Mucosa of rectum (tissue), 2 donors: ENCODE measurements at regions not wholly inside any gene's neighbourhood (a gene's known extent, or its start where the extent isn't known, plus 50 kb on each side); places are given as distances from the start of the nearest gene placed in this dataset.

ENCODE experiments used
- H3K27ac ChIP-seq, 2 donors: one replicate each; pipeline ENCODE4 v1.7.0; 2013; ENCODE audit warnings: inconsistent platforms in 2 of 2, low read depth in 2 of 2, low read length in 2 of 2
- H3K27me3 ChIP-seq, 2 donors: one replicate each; pipeline ENCODE4 v1.7.0; 2013; ENCODE audit warnings: low read length in 2 of 2; ENCODE audit not compliant: control insufficient read depth in 2 of 2, insufficient read depth in 2 of 2
- H3K36me3 ChIP-seq, 2 donors: one replicate each; pipeline ENCODE4 v1.7.0; 2013; ENCODE audit warnings: low read length in 2 of 2; ENCODE audit not compliant: control insufficient read depth in 2 of 2, insufficient read depth in 2 of 2
- H3K4me1 ChIP-seq, 2 donors: one replicate each; pipeline ENCODE4 v1.7.0; 2013; ENCODE audit warnings: low read length in 2 of 2, mild to moderate bottlenecking in 1 of 2; ENCODE audit not compliant: control insufficient read depth in 2 of 2, insufficient read depth in 2 of 2
- H3K4me3 ChIP-seq, 2 donors: one replicate each; pipeline ENCODE4 v1.7.0; 2013; ENCODE audit warnings: low read length in 2 of 2
- H3K9ac ChIP-seq, 2 donors: one replicate each; pipeline ENCODE4 v1.7.0; 2013; ENCODE audit warnings: low read length in 2 of 2, low read depth in 1 of 2, mild to moderate bottlenecking in 1 of 2
- H3K9me3 ChIP-seq, 2 donors: one replicate each; pipeline ENCODE4 v1.7.0; 2013; ENCODE audit warnings: low read length in 2 of 2; ENCODE audit not compliant: control insufficient read depth in 2 of 2
- donor health status: healthy.
- donor health status: Normal muscosa, but diverticular disease.

- peaks cover 2 to 9% of the 10 kb centered on the region in 2 donors for H3K9me3 ChIP-seq
- H3K27me3 ChIP-seq: no peaks in the 10 kb centered on the region
- no peak overlapping the region for H3K27ac ChIP-seq
These were observed 867.4 kb downstream of the TECRL start for GRCh38 chr4:63541828-63542227.

GRCh38 chr4:63529581-63530337, 879.5 kb downstream of the TECRL start:
- Histone ChIP-seq H3K27ac (no peak overlapping the region), H3K27me3 (no peaks in the 10 kb centered on the region), H3K4me1 (no peaks in the 10 kb centered on the region), H3K9me3 (no peaks in the 10 kb centered on the region), H3K4me3 (no peak overlapping the region), H3K36me3 (no peaks in the 10 kb centered on the region), H3K9ac (no peak overlapping the region)

More at GRCh38 chr4:63541828-63542227, 867.4 kb downstream of the TECRL start:
- Histone ChIP-seq H3K4me1 (no peaks in the 10 kb centered on the region), H3K9ac (no peak overlapping the region), H3K4me3 (no peak overlapping the region), H3K36me3 (no peaks in the 10 kb centered on the region)

DNA sequence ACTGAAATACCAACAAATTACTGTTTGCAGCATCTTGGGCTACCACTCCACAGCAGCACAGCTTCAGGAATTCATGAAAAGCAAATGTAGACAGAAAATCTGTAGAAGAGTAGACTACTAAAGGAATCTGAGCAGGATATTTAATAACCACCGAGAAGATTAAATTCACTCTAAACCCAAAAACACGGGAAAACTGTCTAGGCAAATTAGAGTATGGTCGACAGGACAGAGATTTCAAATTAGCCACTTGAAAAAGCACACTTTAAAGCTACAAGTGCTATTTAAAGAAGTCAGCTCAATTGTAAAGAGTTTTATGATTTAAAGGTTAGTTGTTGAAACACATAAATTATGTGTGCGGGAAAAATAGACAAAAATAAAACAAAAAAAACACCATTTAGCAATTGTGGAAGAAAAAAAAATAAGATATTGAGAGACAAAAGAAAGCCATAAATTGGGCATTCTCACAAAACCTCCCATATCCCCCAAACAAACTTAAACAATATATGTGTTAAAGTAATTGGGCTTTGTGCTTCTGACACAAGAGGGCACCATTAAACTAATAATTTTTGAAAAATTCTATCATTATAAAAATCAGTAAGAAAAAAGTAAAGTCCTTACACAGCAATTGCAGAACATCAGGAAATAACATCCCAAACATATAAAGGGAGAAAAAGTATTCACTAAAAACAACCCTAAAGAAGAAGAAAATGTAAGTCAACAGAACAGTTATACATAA, 880.8 kb downstream of the TECRL start:
- no peaks in the 10 kb centered on the region for H3K4me1 ChIP-seq
- H3K27me3 ChIP-seq: no peaks in the 10 kb centered on the region
- no peak overlapping the region for H3K4me3 ChIP-seq
- no peak overlapping the region for H3K27ac ChIP-seq
- H3K9ac ChIP-seq: no peak overlapping the region
- no peaks in the 10 kb centered on the region for H3K36me3 ChIP-seq
- H3K9me3 ChIP-seq: no peaks in the 10 kb centered on the region

DNA sequence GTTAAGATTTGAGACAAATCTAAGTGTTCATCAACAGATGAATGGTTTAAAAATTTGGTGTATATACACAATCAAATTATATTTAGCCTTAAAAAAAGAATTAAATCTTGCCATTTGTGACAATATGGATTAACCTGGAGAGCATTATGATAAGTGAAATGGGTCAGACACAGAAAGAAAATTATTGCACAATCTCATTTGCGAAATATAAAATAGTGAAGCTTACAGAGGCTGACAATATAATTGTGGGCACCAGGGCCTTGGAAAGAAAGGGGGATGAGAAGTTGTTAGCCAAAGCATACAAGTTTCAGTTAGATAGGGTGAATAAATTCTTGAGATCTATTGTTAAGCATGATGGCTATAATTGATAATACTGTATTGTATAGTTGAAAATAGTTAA, 883.0 kb downstream of the TECRL start:
- no peak overlapping the region for H3K4me3 ChIP-seq
- no peaks in the 10 kb centered on the region for H3K36me3 ChIP-seq
- H3K4me1 ChIP-seq: no peaks in the 10 kb centered on the region
- peaks cover 0 to 2% of the 10 kb centered on the region in 2 donors for H3K9me3 ChIP-seq
- H3K9ac ChIP-seq: no peak overlapping the region
- H3K27me3 ChIP-seq: no peaks in the 10 kb centered on the region
- H3K27ac ChIP-seq: no peak overlapping the region

DNA sequence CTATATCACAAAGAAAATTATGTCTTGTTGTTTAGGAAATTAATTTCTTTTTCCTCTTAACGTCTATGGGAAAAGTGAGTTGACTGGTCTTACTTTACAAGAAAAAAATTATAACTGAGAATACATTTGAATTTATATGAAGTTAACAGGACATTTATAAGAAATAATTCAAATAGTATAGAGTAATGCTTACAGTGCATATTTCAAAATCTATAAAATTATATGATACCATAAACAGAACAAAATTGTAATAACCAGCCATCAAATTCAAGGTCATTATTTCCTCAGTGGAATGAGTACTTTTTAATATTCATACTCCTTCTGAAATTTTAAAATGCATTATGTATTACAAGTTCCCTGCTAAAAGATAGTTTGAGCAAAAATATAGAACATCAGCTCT, 884.5 kb downstream of the TECRL start:
- no peaks in the 10 kb centered on the region for H3K27me3 ChIP-seq
- H3K9me3 ChIP-seq: peaks cover 0 to 4% of the 10 kb centered on the region in 2 donors
- no peak overlapping the region for H3K27ac ChIP-seq
- no peak overlapping the region for H3K4me3 ChIP-seq
- no peaks in the 10 kb centered on the region for H3K36me3 ChIP-seq
- no peaks in the 10 kb centered on the region for H3K4me1 ChIP-seq
- H3K9ac ChIP-seq: no peak overlapping the region

GRCh38 chr4:63505714-63506460, 903.4 kb downstream of the TECRL start:
- no peak overlapping the region for H3K9ac ChIP-seq
- no peak overlapping the region for H3K4me3 ChIP-seq
- no peaks in the 10 kb centered on the region for H3K4me1 ChIP-seq
- H3K27me3 ChIP-seq: no peaks in the 10 kb centered on the region
- H3K36me3 ChIP-seq: no peaks in the 10 kb centered on the region
- H3K27ac ChIP-seq: no peak overlapping the region
- H3K9me3 ChIP-seq: peaks cover 0 to 3% of the 10 kb centered on the region in 2 donors

- Histone ChIP-seq H3K4me1 (no peaks in the 10 kb centered on the region), H3K9me3 (peaks cover 0 to 2% of the 10 kb centered on the region in 2 donors), H3K27me3 (no peaks in the 10 kb centered on the region), H3K27ac (no peak overlapping the region), H3K4me3 (no peak overlapping the region), H3K9ac (no peak overlapping the region), H3K36me3 (no peaks in the 10 kb centered on the region)
These were observed 916.0 kb downstream of the TECRL start for GRCh38 chr4:63493265-63493664.

- no peaks in the 10 kb centered on the region for H3K4me1 ChIP-seq
- no peak overlapping the region for H3K4me3 ChIP-seq
- H3K9ac ChIP-seq: no peak overlapping the region
- H3K27ac ChIP-seq: no peak overlapping the region
- peaks cover 0 to 2% of the 10 kb centered on the region in 2 donors for H3K9me3 ChIP-seq
- no peaks in the 10 kb centered on the region for H3K27me3 ChIP-seq
- H3K36me3 ChIP-seq: no peaks in the 10 kb centered on the region
These were observed 916.7 kb downstream of the TECRL start for GRCh38 chr4:63492515-63492914.

GRCh38 chr4:63464393-63464792, 944.9 kb downstream of the TECRL start:
- Histone ChIP-seq H3K27ac (no peak overlapping the region), H3K4me1 (no peaks in the 10 kb centered on the region), H3K9ac (no peak overlapping the region), H3K9me3 (no peaks in the 10 kb centered on the region), H3K27me3 (no peaks in the 10 kb centered on the region), H3K4me3 (no peak overlapping the region), H3K36me3 (no peaks in the 10 kb centered on the region)

- Histone ChIP-seq H3K9me3 (no peaks in the 10 kb centered on the region), H3K27ac (no peak overlapping the region), H3K9ac (no peak overlapping the region), H3K27me3 (no peaks in the 10 kb centered on the region), H3K4me3 (no peak overlapping the region), H3K4me1 (no peaks in the 10 kb centered on the region), H3K36me3 (no peaks in the 10 kb centered on the region)
These were observed 949.2 kb downstream of the TECRL start for GRCh38 chr4:63460075-63460474.
